OCI-LY7 (cell line): ENCODE measurements at regions not wholly inside any gene's neighbourhood (a gene's known extent, or its start where the extent isn't known, plus 50 kb on each side); places are given as distances from the start of the nearest gene placed in this dataset.

ENCODE experiments used
- BruUV-seq: library from RNA; stranded (reverse); fragments of 400-500 nt; replicated peaks from 2 replicates; lab custom pipeline; 2021; lab: Mats Ljungman, UMichigan
- CTCF ChIA-PET: fragments of 300-600 bp; sonication (Branson Sonifier 250); formaldehyde crosslinking; loops from one replicate; lab custom pipeline; 2022; ENCODE audit warnings: antibody characterized with exemption; ENCODE audit not compliant: unreplicated experiment; lab: Charles Lee
- POLR2A ChIA-PET: fragments of 300-600 bp; sonication (Branson Sonifier 250); formaldehyde crosslinking; loops from one replicate; lab custom pipeline; 2022; ENCODE audit warnings: antibody characterized with exemption; lab: Charles Lee
- DNase-seq: peaks from one replicate; pipeline ENCODE4 v3.0.0-alpha.2; 2015; ENCODE audit warnings: low spot score
- H2AFZ ChIP-seq: fragments of 200-600 bp; sonication (generic), shearing (Covaris generic); 2 replicates; pipeline ENCODE4 v1.6.1; 2014; ENCODE audit warnings: mild to moderate bottlenecking, antibody characterized with exemption, low read length, moderate library complexity
- H3K27ac ChIP-seq: fragments of 200-600 bp; sonication (generic); 2 replicates; pipeline ENCODE4 v1.5.1; 2014; ENCODE audit warnings: mixed run types, low read depth, mild to moderate bottlenecking, moderate library complexity, low read length, inconsistent platforms; ENCODE audit not compliant: poor library complexity, severe bottlenecking
- H3K36me3 ChIP-seq: fragments of 200-600 bp; sonication (generic); 2 replicates; pipeline ENCODE4 v1.6.1; 2014; ENCODE audit warnings: mild to moderate bottlenecking, antibody characterized with exemption, low read length, moderate library complexity, mixed read lengths; ENCODE audit not compliant: insufficient read depth
- H3K4me1 ChIP-seq: fragments of 200-600 bp; sonication (generic); 2 replicates; pipeline ENCODE4 v1.5.1; 2014; ENCODE audit warnings: mild to moderate bottlenecking, low read length; ENCODE audit not compliant: insufficient read depth, poor library complexity, severe bottlenecking
- H3K4me2 ChIP-seq: fragments of 200-600 bp; sonication (generic); 2 replicates; pipeline ENCODE4 v1.6.1; 2014; ENCODE audit warnings: mild to moderate bottlenecking, low read length
- H3K4me3 ChIP-seq: fragments of 200-600 bp; sonication (generic); 2 replicates; pipeline ENCODE4 v1.5.1; 2014; ENCODE audit warnings: mild to moderate bottlenecking, low read depth, low read length; ENCODE audit not compliant: poor library complexity, severe bottlenecking
- H3K79me2 ChIP-seq: fragments of 200-600 bp; sonication (generic); 2 replicates; pipeline ENCODE4 v1.6.1; 2016; ENCODE audit warnings: low read depth, mild to moderate bottlenecking, low read length, moderate library complexity, mixed read lengths; ENCODE audit not compliant: insufficient read depth
- H3K9me2 ChIP-seq: fragments of 200-600 bp; sonication (generic); 2 replicates; pipeline ENCODE4 v1.6.1; 2016; ENCODE audit warnings: mild to moderate bottlenecking, low read length, mixed read lengths; ENCODE audit not compliant: insufficient read depth
- H3K9me3 ChIP-seq: fragments of 200-600 bp; sonication (generic); 2 replicates; pipeline ENCODE4 v1.6.1; 2014; ENCODE audit warnings: mild to moderate bottlenecking, mixed run types, low read length, mixed read lengths
- H4K20me1 ChIP-seq: fragments of 200-600 bp; sonication (generic); 2 replicates; pipeline ENCODE4 v1.6.1; 2014; ENCODE audit warnings: mild to moderate bottlenecking, antibody characterized with exemption, low read length, moderate library complexity, mixed read lengths; ENCODE audit not compliant: insufficient read depth
- EZH2phosphoT487 ChIP-seq: fragments of 200-600 bp; sonication (generic); IDR thresholded peaks from 2 replicates; pipeline ENCODE4 v1.6.1; 2018; ENCODE audit warnings: low read depth, borderline replicate concordance, mild to moderate bottlenecking, mixed run types, antibody characterized with exemption, low read length, moderate library complexity, mixed read lengths
- intact Hi-C: fragments of 100-400 bp; cut with micrococcal nuclease; formaldehyde crosslinking; loops from one replicate; pipeline ENCODE4 v1.10.0; 2022; ENCODE audit not compliant: unreplicated experiment
- TF ChIP-seq, protein P1 (sequence below): fragments of 200-600 bp; sonication (generic); conservative IDR thresholded peaks from 2 replicates; pipeline ENCODE4 v1.5.1; 2014; ENCODE audit warnings: mild to moderate bottlenecking, antibody characterized with exemption, low read length, moderate library complexity, mixed read lengths

- no peaks in the 10 kb centered on the region for H3K36me3 ChIP-seq
- no TSS peak for BruUV-seq
- no peak overlapping the region for H3K4me3 ChIP-seq
- intact Hi-C loops, result no loop called here
- no peak overlapping the region for H3K27ac ChIP-seq
- no peaks in the 10 kb centered on the region for H3K9me3 ChIP-seq
- no peaks in the 10 kb centered on the region for H3K4me1 ChIP-seq
- ChIA-PET CTCF (no interaction called here), POLR2A (interaction anchor here (1.1 kb wide), 1 partner anchor 501 kb away, joined by 3 read pairs; no protein-coding TSS in a partner anchor)
- no peaks in the 10 kb centered on the region for H3K79me2 ChIP-seq
- H3K9me2 ChIP-seq, result no peaks in the 10 kb centered on the region
- no peak overlapping the region for H3K4me2 ChIP-seq
- DNase-seq, result no peak
- no peaks in the 10 kb centered on the region for H4K20me1 ChIP-seq
- no peak overlapping the region for H2AFZ ChIP-seq
- TF ChIP-seq, protein P1, sequence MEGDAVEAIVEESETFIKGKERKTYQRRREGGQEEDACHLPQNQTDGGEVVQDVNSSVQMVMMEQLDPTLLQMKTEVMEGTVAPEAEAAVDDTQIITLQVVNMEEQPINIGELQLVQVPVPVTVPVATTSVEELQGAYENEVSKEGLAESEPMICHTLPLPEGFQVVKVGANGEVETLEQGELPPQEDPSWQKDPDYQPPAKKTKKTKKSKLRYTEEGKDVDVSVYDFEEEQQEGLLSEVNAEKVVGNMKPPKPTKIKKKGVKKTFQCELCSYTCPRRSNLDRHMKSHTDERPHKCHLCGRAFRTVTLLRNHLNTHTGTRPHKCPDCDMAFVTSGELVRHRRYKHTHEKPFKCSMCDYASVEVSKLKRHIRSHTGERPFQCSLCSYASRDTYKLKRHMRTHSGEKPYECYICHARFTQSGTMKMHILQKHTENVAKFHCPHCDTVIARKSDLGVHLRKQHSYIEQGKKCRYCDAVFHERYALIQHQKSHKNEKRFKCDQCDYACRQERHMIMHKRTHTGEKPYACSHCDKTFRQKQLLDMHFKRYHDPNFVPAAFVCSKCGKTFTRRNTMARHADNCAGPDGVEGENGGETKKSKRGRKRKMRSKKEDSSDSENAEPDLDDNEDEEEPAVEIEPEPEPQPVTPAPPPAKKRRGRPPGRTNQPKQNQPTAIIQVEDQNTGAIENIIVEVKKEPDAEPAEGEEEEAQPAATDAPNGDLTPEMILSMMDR, result no peak
- no peak for TF ChIP-seq EZH2phosphoT487
These were observed 91.9 kb upstream of the RASEF start for GRCh38 chr9:83154821-83155220.

DNA sequence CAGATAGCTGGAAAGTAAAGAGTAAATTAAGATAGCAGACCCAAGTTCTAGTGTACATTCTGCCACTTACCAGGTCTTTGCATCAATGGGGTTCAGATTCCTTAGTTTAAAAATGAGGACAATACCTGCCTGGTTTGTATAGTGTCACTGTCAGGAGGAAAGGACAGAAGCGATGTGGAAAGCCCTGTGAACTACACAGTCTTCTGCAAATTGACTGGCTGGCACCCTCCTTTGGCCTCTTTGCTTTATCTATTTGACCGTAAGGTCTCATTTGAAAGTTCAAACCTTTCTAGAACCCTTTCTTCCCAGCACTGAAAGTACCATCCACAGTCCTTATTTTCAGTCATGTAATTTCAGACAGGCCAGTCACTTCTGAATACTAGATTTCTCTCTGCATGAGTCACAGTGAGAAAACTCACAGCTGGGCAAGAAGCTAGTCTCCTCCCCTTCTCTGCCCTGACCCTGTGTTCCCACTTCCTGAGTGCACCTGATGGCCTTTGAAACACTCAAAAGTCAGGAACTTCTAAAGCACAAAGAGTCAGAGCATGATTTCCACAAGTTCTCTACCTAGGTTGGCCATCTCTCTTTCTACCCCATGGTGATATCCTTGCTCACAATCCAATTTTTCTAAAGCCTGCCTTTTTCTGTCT is 91.3 kb upstream of the RASEF start:
- no peak for DNase-seq
- no peaks in the 10 kb centered on the region for H3K79me2 ChIP-seq
- H3K36me3 ChIP-seq, result no peaks in the 10 kb centered on the region
- TF ChIP-seq, protein P1, result no peak
- TF ChIP-seq EZH2phosphoT487, result no peak
- H3K9me2 ChIP-seq, result no peaks in the 10 kb centered on the region
- H4K20me1 ChIP-seq, result no peaks in the 10 kb centered on the region
- H3K4me2 ChIP-seq, result no peak overlapping the region
- H3K9me3 ChIP-seq, result no peaks in the 10 kb centered on the region
- no TSS peak for BruUV-seq
- no peak overlapping the region for H3K4me3 ChIP-seq
- intact Hi-C loops, result no loop called here
- H2AFZ ChIP-seq, result no peak overlapping the region
- H3K27ac ChIP-seq, result no peak overlapping the region
- ChIA-PET POLR2A (interaction anchor here (1.1 kb wide), 1 partner anchor 501 kb away, joined by 3 read pairs; no protein-coding TSS in a partner anchor), CTCF (no interaction called here)
- no peaks in the 10 kb centered on the region for H3K4me1 ChIP-seq

DNA sequence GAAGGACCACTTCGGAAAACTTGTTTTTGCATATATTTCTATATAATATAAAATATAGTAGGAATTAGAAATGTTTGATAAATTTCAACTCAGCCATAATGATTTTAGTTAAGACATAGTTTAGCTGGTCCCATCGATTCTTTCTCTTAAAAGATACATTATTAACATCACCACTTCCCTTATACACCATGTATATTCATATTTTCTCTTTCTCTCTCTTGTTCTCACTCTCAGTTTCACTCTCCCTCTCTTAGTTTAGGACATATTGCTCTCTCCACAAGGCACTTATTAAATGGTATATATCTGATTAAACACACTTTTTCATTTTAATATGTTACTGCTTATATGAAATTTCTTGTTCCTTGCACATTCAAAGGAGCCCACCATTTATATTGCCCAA is 90.1 kb upstream of the RASEF start:
- Histone ChIP-seq H2AFZ (no peak overlapping the region), H3K9me3 (no peaks in the 10 kb centered on the region), H4K20me1 (no peaks in the 10 kb centered on the region), H3K79me2 (no peaks in the 10 kb centered on the region), H3K9me2 (no peaks in the 10 kb centered on the region), H3K4me3 (no peak overlapping the region), H3K27ac (no peak overlapping the region), H3K4me1 (no peaks in the 10 kb centered on the region), H3K4me2 (no peak overlapping the region), H3K36me3 (no peaks in the 10 kb centered on the region)
- no TSS peak for BruUV-seq
- POLR2A ChIA-PET, result no interaction called here
- TF ChIP-seq, protein P1, result no peak
- TF ChIP-seq EZH2phosphoT487, result no peak
- CTCF ChIA-PET, result no interaction called here
- DNase-seq, result no peak
- intact Hi-C loops, result no loop called here
